Left ventricle myocardium inferior (tissue), 1 donor: ENCODE measurements at regions not wholly inside any gene's neighbourhood (a gene's known extent, or its start where the extent isn't known, plus 50 kb on each side); places are given as distances from the start of the nearest gene placed in this dataset.

Experiments
- DNase-seq: peaks from one replicate; pipeline ENCODE4 v3.0.0-alpha.2; 2020
- H3K27ac ChIP-seq: fragments of 200-600 bp; replicated peaks from 2 replicates; pipeline ENCODE4 v1.8.0; 2021
- H3K27me3 ChIP-seq: fragments of 200-600 bp; 2 replicates; pipeline ENCODE4 v1.8.0; 2021; ENCODE audit warnings: low read depth
- H3K36me3 ChIP-seq: fragments of 200-600 bp; 2 replicates; pipeline ENCODE4 v1.8.0; 2021
- H3K4me1 ChIP-seq: fragments of 200-600 bp; 2 replicates; pipeline ENCODE4 v1.8.0; 2021
- H3K4me3 ChIP-seq: fragments of 200-600 bp; 2 replicates; pipeline ENCODE4 v1.8.0; 2021; ENCODE audit warnings: mild to moderate bottlenecking, moderate library complexity
- H3K9me3 ChIP-seq: fragments of 200-600 bp; replicated peaks from 2 replicates; pipeline ENCODE4 v1.8.0; 2021
- intact Hi-C: fragments of 100-400 bp; cut with micrococcal nuclease; formaldehyde crosslinking; loops from one replicate; pipeline ENCODE4 v1.11.0; 2022
- TF ChIP-seq, protein P1 (sequence below): fragments of 200-600 bp; IDR thresholded peaks from 2 replicates; pipeline ENCODE4 v1.8.0; 2021; ENCODE audit warnings: antibody characterized with exemption, mild to moderate bottlenecking, borderline replicate concordance
- donor health status: DM: no; HTN: yes; CAD: no; lungs with severe emphysema.

- Histone ChIP-seq H3K36me3 (no peaks in the 10 kb centered on the region), H3K4me1 (no peaks in the 10 kb centered on the region), H3K27ac (no peak overlapping the region), H3K27me3 (no peaks in the 10 kb centered on the region), H3K4me3 (no peak overlapping the region), H3K9me3 (no peaks in the 10 kb centered on the region)
- TF ChIP-seq, protein P1, sequence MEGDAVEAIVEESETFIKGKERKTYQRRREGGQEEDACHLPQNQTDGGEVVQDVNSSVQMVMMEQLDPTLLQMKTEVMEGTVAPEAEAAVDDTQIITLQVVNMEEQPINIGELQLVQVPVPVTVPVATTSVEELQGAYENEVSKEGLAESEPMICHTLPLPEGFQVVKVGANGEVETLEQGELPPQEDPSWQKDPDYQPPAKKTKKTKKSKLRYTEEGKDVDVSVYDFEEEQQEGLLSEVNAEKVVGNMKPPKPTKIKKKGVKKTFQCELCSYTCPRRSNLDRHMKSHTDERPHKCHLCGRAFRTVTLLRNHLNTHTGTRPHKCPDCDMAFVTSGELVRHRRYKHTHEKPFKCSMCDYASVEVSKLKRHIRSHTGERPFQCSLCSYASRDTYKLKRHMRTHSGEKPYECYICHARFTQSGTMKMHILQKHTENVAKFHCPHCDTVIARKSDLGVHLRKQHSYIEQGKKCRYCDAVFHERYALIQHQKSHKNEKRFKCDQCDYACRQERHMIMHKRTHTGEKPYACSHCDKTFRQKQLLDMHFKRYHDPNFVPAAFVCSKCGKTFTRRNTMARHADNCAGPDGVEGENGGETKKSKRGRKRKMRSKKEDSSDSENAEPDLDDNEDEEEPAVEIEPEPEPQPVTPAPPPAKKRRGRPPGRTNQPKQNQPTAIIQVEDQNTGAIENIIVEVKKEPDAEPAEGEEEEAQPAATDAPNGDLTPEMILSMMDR, result no peak
- intact Hi-C loops, result no loop called here
- DNase-seq, result no peak
These were observed 50.4 kb upstream of the PRSS23 start for GRCh38 chr11:86749821-86750401.

- no peak overlapping the region for H3K27ac ChIP-seq
- no peaks in the 10 kb centered on the region for H3K27me3 ChIP-seq
- intact Hi-C loops, result no loop called here
- no peaks in the 10 kb centered on the region for H3K36me3 ChIP-seq
- no peak for DNase-seq
- TF ChIP-seq, protein P1, result no peak
- H3K4me3 ChIP-seq, result no peak overlapping the region
- H3K4me1 ChIP-seq, result no peaks in the 10 kb centered on the region
- H3K9me3 ChIP-seq, result no peaks in the 10 kb centered on the region
These were observed 51.0 kb upstream of the PRSS23 start for GRCh38 chr11:86749376-86749775.

- no peak overlapping the region for H3K27ac ChIP-seq
- H3K27me3 ChIP-seq, result no peaks in the 10 kb centered on the region
- no peaks in the 10 kb centered on the region for H3K9me3 ChIP-seq
- TF ChIP-seq, protein P1, result no peak
- no peaks in the 10 kb centered on the region for H3K36me3 ChIP-seq
- no peak for DNase-seq
- intact Hi-C loops, result no loop called here
- peaks cover 9% of the 10 kb centered on the region for H3K4me1 ChIP-seq
- no peak overlapping the region for H3K4me3 ChIP-seq
These were observed 52.0 kb upstream of the PRSS23 start for GRCh38 chr11:86748296-86748695.

GRCh38 chr11:86747801-86748200 lies 52.5 kb upstream of the PRSS23 start:
- TF ChIP-seq, protein P1, result no peak
- Histone ChIP-seq H3K27me3 (no peaks in the 10 kb centered on the region), H3K4me3 (no peak overlapping the region), H3K9me3 (no peaks in the 10 kb centered on the region), H3K4me1 (peaks cover 12% of the 10 kb centered on the region), H3K36me3 (no peaks in the 10 kb centered on the region), H3K27ac (no peak overlapping the region)
- intact Hi-C loops, result no loop called here
- no peak for DNase-seq

DNA sequence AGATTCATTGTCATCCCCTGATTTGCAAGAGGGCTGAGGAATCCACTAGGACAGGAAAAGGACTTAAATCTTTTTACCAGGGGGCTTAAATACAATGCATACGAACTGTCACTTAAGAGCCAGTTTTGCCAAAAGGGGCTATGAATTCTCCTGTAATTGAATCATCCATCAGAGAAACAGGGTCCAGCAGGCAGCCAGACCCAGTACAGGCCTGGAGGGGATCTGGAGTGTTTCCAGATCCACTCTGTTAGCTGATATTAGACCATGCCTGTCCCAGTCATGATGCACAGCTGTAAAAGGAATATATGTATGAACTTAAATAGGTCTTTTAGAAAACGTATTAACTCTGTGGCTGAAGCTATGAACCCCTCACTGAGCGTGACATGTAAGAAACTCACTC lies 53.8 kb upstream of the PRSS23 start:
- Histone ChIP-seq H3K27me3 (no peaks in the 10 kb centered on the region), H3K4me3 (no peak overlapping the region), H3K36me3 (no peaks in the 10 kb centered on the region), H3K27ac (no peak overlapping the region), H3K4me1 (peaks cover 18% of the 10 kb centered on the region), H3K9me3 (no peaks in the 10 kb centered on the region)
- TF ChIP-seq, protein P1, result no peak
- DNase-seq, result no peak
- intact Hi-C loops, result no loop called here
